HG03196 (cell line): ENCODE measurements at regions not wholly inside any gene's neighbourhood (a gene's known extent, or its start where the extent isn't known, plus 50 kb on each side); places are given as distances from the start of the nearest gene placed in this dataset.
"Not testable (repeated sequence)": the region's sequence is repeated elsewhere in the genome, so short reads cannot be mapped to it uniquely, and the experiment has no call there.

Source experiments
- ATAC-seq: cut with Tn5 transposase; IDR thresholded peaks from one replicate; pipeline ENCODE4 v1.9.1; 2021; ENCODE audit not compliant: unreplicated experiment

DNA sequence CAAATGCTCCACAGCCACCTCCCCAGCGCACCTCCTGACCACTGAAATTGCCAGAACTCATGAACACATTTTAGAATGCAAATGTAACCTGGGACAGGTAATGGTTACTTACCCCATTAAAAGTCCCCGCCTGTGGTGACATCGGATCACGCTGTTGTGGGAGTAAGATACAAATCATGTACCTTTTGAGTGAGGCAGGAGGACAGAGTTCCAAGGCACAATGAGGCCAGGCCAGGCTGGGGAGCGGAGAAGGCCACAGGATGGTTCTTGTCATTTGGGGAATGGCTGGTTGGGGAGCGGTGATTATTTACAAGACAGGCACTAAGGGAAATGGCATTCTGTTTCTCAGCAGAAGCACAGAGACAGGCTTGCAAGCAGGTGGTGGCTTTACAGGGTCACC lies 490.0 kb downstream of the EDEM1 start:
- ATAC-seq: no peak

DNA sequence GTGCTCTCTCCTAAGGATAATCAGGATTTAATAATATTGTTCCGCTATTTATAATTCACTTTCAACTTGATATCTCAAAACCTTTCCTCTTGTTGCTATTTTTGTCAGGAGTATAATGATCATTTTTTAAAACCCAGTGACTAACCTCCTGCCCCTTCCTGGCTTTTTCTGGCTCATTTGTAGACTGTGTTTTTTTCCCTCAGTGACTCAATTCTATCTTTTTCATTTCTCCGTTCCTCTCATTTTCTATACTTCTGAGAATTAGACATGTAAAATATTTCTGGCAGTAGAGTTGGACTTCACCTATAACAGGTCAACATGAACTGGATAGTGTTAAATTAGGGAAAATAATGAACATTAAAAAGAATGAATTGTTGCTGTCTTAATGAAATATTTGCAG lies 490.7 kb downstream of the EDEM1 start:
- ATAC-seq: no peak

DNA sequence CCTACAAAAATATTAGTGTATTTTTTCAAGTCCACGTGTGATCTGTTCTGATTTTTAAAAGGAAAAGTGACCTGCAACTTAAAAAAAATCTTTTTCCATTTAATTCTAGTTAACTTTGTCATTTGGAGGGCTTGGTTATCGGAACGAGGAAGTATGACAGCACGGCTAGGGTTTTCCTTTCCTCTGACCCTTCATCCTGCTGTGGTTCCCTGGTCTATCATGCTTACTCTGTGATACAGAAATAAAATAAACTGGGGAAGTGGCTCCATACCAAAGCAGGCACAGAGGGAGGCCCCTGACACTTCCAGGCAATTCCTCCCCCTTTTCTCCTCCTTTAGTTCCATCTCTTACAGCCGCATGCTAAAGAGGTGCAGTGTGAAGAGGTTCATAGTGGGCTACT lies 491.3 kb downstream of the EDEM1 start:
- no peak for ATAC-seq

DNA sequence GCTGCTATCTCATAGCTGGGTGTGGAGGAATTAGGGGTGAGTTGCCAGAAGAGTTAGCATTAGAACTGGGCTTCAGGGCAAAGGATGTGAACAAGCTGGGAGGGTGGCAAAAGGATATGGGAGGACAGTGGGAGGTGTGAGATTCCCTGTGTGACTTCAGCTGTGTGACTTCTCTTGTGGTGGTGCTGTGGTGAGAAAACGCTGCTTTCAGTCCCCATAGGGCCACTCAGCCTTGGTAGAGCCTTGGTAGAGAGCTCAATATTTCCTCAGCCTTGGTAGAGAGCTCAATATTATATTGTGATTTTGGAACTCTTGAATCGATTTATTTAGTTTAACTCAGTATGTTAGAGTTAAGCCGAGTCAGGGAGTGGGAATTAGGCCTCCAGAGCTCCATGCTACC lies 499.7 kb downstream of the EDEM1 start:
- ATAC-seq: no peak

DNA sequence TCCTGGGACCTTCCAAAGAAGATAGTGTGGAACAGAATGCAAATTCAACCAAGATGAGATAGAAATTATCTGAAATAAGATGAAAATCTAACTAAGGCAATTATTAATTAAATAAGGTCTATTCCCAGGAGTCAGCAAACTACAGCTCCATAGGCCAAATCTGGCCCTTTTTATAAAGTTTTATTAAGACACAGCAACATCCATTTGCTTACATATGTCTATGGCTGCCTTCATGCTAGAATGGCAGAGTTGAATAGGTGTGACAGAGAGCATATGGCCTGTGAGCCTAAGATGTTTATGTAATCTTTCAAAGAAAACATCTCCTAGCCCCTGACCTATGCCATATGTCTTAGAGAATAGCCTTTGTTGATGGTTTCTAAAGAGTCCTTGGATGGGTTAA lies 503.0 kb downstream of the EDEM1 start:
- ATAC-seq: no peak

DNA sequence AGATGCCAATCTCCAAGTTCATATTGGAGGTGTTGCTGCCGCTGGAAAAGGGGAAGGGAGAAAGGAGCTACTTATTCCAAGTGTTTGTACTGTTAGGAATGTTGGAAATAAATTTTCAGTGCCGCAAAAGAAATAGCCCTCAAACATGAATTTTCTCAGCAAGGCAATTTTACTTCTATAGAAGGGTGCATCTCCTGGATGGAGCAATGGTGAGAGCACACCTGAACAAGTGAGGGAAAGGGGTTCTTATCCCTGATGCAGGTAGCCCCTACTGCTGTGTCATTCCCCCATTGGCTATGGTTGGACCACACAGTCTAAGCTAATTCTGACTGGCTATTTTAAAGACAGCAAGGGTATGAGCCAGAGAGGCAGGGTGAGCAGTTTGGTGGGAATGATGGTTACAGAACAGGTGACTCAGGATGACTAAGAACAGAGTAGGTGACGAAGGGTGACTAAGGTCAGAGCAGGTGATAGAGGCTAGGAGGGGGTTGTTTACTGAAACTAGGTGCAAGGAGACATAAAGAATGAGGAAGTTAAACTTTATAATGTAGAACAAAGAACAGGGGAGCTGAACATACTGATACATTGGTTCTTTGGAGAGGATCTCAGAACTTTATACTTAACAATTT lies 503.5 kb downstream of the EDEM1 start:
- ATAC-seq: no peak

DNA sequence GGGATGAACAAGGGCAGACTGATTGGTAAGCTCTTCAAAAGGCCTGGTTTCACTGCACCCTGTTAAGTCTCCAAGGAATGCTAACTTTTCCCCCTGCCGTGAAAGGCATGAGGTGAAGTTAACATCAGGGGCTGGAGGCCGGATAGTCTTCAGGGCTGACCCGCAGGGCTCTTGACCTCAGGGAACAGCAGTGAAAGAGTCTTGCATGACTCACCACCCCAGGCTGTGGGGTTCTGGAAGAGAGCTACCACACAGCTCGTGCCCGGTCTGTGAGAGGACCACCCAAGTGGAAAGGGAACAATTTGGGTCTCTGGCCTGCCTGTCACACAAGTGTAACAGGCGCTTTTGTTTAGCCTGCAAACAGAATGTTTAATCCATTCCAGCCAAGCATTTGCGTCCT lies 504.9 kb downstream of the EDEM1 start:
- no peak for ATAC-seq

DNA sequence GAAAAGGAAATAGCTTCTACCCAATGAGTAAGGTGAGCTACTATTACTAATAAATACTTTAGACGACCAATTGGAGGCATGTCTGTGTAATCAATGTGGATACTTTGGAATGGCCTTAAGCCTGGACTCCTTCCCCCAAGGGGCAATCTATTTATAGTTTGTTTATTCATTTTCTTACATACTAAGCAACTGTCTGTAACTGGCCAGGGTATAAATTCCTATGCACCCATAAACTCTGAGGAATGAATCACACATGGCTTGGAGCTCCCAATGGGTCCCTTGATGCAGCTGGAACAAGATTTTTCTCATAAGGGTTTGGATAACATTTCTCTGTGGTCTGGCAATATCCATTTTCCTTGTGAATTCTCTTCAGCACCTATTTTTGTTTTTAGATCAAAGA lies 506.8 kb downstream of the EDEM1 start:
- ATAC-seq: no peak

DNA sequence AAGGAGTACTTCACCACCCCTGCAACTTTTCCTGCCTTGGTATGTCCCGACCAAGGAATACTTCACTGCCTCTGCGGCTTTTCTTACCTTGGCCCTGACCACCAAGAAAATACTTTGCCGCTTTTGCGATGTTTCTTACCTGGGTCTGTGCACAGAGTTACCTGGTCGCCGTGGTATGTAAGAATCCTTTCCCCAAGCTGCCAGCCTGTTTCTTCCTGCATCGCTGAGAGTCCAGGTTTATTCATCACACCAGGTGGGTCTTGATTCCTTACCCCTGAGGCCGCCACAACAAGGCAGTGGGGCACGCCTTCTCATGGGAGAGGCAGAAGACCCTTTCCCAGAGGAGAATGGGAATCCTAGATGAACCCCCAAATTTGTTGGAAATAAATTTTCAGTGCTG lies 511.3 kb downstream of the EDEM1 start:
- ATAC-seq: no peak

DNA sequence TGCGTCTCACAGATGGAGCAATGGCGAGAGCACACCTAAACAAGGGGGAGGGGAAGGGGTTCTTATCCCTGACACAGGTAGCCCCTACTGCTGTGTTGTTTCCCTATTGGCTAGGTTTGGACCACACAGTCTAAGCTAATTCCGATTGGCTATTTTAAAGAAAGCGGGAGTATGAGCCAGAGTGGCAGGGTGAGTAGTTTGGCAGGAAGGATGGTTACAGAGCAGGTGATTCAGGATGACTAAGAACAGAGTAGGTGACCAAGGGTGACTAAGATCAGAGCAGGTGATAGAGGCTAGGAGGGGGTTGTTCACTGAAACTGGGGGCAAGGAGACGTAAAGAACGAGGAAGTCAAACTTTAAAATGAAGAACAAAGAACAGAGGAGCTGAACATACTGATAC lies 511.8 kb downstream of the EDEM1 start:
- no peak for ATAC-seq

DNA sequence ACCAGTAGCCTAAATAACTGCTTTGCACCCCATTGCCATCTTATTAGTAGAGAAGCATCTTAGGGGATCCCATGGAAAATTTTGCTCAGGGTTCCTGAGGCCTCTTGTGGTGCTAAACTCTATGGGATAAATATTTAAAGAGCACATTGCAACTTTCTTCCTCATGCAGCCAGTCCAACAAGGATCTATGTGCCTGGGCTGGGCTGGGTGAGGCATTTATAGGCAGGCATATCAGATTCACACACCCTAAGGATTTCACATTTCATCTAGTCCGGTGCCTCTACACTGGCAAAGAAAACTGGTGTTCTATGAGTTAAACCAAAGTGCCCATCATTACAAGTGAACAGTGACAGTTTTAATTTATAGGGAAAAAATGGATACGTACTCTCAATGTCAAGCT lies 512.3 kb downstream of the EDEM1 start:
- ATAC-seq: no peak

DNA sequence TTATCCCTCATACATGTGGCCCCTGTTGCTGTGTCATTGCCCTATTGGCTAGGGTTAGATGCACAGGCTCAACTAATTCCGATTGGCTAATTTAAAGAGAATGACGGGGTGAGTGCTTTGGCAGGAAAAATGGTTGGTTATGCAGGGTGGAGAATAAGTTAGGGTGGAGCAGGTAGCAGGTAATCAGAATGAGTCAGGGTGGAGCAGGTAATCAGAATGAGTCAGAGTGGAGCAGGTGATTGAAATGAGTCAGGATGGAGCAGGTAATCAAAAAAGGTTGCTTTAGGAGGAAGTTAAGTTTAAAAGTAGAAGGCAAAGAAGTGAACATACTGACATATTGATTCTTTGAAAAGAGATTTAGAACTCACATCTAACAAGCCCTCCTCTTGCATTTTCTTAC lies 513.5 kb downstream of the EDEM1 start:
- not testable (repeated sequence) for ATAC-seq

DNA sequence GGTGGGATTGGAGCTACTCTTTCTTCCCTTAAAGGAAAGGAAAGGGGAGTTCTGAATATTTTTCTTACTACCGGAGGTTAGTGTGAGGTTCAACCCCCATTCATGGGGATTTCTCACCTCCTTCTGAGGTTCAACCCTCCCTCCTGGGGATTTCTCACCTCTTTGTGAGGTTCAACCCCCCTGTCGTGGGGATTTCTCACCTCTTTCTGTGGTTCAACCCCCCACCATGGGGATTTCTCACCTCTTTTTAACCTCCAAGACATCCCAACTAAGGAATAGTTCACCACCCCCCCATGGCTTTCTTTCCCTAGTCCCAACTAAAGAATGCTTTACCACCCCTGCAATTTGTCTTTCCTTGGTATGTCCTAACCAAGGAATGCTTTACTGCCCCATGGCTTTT lies 520.3 kb downstream of the EDEM1 start:
- no peak for ATAC-seq

DNA sequence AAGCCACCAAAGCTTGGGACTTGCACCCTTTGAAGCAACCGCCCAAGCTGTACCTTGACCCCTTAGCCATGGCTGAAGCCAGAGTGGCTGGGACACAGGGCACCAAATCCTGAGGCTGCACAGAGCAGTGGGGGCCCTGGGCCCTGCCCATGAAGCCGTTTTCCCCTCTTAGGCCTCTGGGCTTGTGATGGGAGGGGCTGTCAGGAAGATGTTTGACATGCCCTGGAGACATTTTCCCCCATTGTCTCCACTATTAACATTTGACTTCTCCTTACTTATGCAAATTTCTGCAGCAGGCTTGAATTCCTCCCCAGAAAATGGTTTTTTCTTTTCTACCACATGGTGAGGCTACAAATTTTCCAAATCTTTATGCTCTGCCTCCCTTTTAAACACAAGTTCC lies 522.2 kb downstream of the EDEM1 start:
- no peak for ATAC-seq

DNA sequence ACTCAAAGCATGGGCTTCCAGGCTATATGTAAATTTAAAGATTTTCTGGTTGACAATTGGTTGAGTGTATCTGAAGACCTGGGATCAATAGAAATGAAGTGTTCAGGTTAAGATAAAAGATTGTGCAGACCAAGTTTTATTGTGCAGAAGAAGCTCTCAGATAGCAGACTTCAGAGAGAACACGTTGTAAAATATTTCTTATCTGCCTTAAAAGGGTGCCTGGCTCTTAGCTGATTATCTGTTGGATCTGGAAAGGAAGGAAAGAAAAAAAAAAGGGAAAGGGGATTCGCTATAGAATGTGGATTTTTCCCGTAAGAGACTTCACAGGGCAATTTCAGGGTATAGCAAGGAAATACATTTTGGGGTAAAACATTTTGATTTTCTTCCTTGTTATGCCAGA lies 523.2 kb downstream of the EDEM1 start:
- ATAC-seq: no peak

DNA sequence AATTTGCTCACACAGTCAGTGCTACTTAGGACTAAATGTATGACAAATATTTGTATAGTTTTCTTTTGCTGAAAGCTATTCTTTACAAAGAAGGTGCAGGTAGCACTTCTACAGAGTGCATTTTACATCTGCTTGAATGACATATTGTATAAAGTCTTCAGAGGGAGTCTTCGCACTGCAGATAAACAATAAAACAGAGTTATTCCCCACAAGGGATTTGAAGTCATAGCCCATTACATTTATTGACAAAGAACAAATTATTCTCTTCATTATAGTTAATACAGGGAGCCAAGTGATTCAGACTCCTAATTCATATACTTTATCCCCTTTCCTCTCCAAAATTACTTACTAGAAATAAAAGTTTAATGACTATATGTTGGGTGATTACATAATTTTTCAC lies 529.7 kb downstream of the EDEM1 start:
- no peak for ATAC-seq

DNA sequence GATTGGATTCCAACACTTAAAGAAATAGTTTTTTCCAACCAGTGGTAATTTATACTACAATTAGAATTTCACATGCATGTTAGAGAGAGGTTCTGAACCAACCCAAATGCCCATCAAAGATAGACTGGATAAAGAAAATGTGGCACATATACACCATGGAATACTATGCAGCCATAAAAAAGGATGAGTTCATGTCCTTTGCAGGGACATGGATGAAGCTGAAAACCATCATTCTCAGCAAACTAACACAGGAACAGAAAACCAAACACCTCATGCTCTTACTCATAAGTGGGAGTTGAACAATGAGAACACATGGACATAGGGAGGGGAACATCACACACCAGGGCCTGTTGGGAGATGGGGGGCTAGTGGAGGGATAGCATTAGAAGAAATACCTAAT lies 532.2 kb downstream of the EDEM1 start:
- ATAC-seq: not testable (repeated sequence)

DNA sequence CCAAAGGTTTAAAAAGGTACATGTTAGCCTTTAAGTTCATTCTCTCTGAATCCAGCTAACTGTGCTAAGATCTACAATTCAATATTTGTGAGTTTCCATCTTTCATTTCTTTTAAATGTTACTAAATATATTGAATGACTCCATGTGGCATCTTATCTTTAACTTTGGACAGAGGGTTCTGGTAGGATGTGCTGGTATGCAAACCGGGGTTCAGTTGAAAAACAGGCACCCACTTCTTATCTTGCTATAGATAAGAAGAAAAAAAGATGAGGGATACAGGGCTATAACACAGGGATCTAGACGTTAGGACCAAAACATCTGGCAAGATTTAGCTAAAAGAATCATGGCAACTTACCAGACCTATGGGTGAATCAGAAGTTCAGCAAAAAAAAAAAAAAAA lies 538.3 kb downstream of the EDEM1 start:
- ATAC-seq: no peak

DNA sequence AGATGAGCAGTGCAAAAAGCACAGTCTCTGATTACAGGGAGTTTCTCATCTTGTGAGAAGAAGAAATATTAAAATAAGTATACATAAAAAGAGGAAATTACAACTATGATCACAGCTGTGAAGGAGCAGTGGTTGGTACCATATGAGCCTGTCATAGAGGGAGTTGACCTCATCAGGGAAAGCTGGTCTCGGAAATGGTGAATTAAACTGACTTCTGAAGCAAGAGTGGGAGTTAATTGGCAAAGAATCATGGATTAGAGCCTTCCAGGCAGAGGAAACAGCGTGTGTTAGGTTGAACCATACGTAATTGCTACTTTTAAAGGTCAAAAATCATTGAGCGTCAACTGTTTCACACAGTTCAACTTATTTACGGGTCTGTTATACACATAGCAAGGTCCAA lies 539.1 kb downstream of the EDEM1 start:
- ATAC-seq: no peak

DNA sequence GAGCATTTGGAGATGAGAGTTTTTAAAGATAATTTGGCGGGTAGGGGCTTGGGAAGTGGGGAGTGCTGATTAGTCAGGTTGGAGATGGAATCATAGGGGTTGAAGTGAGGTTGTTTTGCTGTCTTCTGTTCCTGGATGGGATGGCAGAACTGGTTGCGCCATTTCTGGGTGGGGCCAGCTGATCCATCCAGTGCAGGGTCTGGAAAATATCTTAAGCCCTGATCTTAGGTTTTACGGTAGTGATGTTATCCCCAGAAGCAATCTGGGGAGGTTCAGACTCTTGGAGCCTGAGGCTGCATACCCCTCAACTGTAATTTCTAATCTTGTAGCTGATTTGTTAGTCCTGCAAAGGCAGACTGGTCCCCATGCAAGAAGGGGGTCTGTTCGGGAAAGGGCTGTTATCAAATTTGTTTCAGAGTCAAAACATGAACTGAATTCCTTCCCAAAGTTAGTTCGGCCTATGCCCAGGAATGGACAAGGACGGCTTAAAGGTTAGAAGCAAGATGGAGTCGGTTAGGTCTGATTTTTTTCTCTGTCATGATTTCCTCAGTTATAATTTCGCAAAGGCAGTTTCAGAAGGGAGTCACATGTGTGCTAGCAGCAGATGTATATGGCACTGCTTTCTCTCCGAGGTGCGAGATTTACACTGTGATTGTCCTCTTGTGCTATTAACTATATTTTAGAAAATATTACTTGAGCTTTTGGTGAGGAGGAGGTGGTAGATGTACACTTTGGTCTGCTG lies 540.4 kb downstream of the EDEM1 start:
- no peak for ATAC-seq

DNA sequence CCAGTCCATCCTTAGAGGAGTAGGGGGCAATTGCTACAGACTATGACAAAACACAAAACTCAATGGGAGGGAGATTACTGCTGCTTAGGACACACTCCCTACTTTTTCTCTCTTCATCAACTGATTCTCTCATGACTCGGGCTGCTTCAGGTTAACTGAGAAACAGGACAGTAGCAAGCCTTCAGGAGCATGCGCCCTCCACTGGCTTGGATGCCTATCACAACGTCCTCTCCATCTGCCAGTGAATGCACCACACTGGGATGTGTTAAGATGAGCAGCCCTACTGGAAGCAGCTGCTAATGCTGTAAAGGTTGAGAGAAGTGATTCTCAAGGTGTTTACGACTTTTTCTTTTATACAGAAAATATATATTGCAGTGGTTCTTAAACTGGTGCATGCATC lies 542.3 kb downstream of the EDEM1 start:
- ATAC-seq: no peak

DNA sequence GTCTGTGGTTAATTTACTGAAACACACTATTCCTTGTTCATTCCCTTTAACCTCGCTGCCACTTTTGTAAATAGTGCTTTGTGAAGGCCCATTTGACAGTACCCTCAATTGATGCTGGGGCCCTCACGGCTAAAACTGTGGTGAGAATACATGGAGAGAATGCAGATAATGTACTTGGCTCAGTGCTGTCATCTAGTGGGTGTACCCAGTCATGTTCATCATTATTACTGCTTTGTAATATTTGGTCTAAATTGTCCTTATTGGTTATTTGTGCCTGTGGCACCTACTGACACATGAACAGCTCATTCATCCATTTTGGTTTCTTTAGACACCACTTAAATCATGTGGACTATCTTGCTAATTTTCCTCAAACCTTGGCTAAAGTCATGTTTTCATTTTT lies 543.6 kb downstream of the EDEM1 start:
- no peak for ATAC-seq

DNA sequence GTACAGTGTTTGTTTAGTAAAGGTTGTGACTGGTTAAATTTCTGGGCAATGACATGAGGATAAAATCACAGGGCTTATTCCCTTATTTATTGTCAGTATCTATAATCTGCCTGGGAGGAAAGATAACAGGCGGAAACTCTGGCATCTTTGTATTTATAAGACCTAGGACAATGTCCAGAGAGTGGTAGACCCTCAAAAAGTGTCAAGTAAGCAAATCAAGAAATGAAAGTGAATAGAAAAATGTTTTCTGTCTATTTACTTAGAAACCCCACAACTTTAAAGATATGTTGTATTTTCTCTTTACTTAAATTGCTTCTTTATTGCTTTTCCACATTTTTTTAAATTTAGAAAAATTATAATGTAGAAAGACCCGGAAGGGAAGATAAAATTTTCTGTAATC lies 544.6 kb downstream of the EDEM1 start:
- no peak for ATAC-seq
